ENCODE measurements at regions not wholly inside any gene's neighbourhood (a gene's known extent, or its start where the extent isn't known, plus 50 kb on each side); places are given as distances from the start of the nearest gene placed in this dataset.

GRCh38 chr1:5551274-5551975, 440.8 kb downstream of the NPHP4 start:
- no peak for TF ChIP-seq CTCF (IDR thresholded peaks at IDR 0.05)
- Mint-ChIP-seq H3K27ac (no peak overlapping the region), H3K27me3 (ENCODE audit: low read depth in 3 of 3) (peaks cover 2 to 6% (median 2%) of the 10 kb centered on the region in 3 donors), H3K4me3 (no peak overlapping the region), H3K9me3 (peaks cover 3 to 12% (median 7%) of the 10 kb centered on the region in 7 donors), H3K4me1 (no peaks in the 10 kb centered on the region), H3K36me3 (no peaks in the 10 kb centered on the region)
- H3K4me3 ChIP-seq (replicated peaks in 1 of 3; ENCODE audit: low read depth in 2 of 3, low read length in 3 of 3): no peak overlapping the region
- H3K79me2 ChIP-seq (ENCODE audit: insufficient read depth, low read length): no peaks in the 10 kb centered on the region
- no peak overlapping the region for H3K27ac ChIP-seq (ENCODE audit: low read depth in 1 of 2, low read length in 2 of 2)
- no peaks in the 10 kb centered on the region for H3K4me1 ChIP-seq (ENCODE audit: control insufficient read depth in 1 of 2, insufficient read depth in 2 of 2, low read length in 2 of 2)
- H3K27me3 ChIP-seq (ENCODE audit: control insufficient read depth in 2 of 2, insufficient read depth in 2 of 2, low read length in 2 of 2): no peaks in the 10 kb centered on the region
- 10% methylated on average over 5 of the region's 8 CpGs for WGBS (ENCODE audit: insufficient coverage)
- peaks cover 0 to 8% of the 10 kb centered on the region in 2 donors for H3K9me3 ChIP-seq (replicated peaks in 1 of 2; ENCODE audit: control insufficient read depth in 1 of 2, insufficient read depth in 1 of 2, low read length in 2 of 2)
- H2AFZ ChIP-seq (ENCODE audit: insufficient read depth, low read depth, low read length, poor library complexity, severe bottlenecking): no peak overlapping the region
- intact Hi-C loops (cut with micrococcal nuclease): no loop called here
- H4K20me1 ChIP-seq (ENCODE audit: insufficient read depth, low read length): no peaks in the 10 kb centered on the region
- no peak for DNase-seq
- no peak overlapping the region for H3K4me2 ChIP-seq (replicated peaks; ENCODE audit: extremely low read depth, low read length, poor library complexity, severe bottlenecking)
- no peak overlapping the region for H3K9ac ChIP-seq (ENCODE audit: insufficient read depth, low read length, poor library complexity, severe bottlenecking)
- H3K36me3 ChIP-seq (replicated peaks in 1 of 2; ENCODE audit: control insufficient read depth in 1 of 2, insufficient read depth in 2 of 2, low read length in 2 of 2): no peaks in the 10 kb centered on the region

- no peak for TF ChIP-seq CTCF (IDR thresholded peaks at IDR 0.05)
- Mint-ChIP-seq H3K27ac (no peak overlapping the region), H3K9me3 (peaks cover 0 to 10% (median 6%) of the 10 kb centered on the region in 7 donors), H3K27me3 (ENCODE audit: low read depth in 3 of 3) (peaks cover 2 to 6% (median 3%) of the 10 kb centered on the region in 3 donors), H3K4me3 (no peak overlapping the region), H3K36me3 (no peaks in the 10 kb centered on the region), H3K4me1 (no peaks in the 10 kb centered on the region)
- Histone ChIP-seq H3K4me1 (ENCODE audit: control insufficient read depth in 1 of 2, insufficient read depth in 2 of 2, low read length in 2 of 2) (no peaks in the 10 kb centered on the region), H3K36me3 (replicated peaks in 1 of 2; ENCODE audit: control insufficient read depth in 1 of 2, insufficient read depth in 2 of 2, low read length in 2 of 2) (no peaks in the 10 kb centered on the region), H3K9ac (ENCODE audit: insufficient read depth, low read length, poor library complexity, severe bottlenecking) (no peak overlapping the region), H3K79me2 (ENCODE audit: insufficient read depth, low read length) (no peaks in the 10 kb centered on the region), H2AFZ (ENCODE audit: insufficient read depth, low read depth, low read length, poor library complexity, severe bottlenecking) (no peak overlapping the region), H3K4me3 (replicated peaks in 1 of 3; ENCODE audit: low read depth in 2 of 3, low read length in 3 of 3) (no peak overlapping the region), H3K27me3 (ENCODE audit: control insufficient read depth in 2 of 2, insufficient read depth in 2 of 2, low read length in 2 of 2) (no peaks in the 10 kb centered on the region), H3K27ac (ENCODE audit: low read depth in 1 of 2, low read length in 2 of 2) (no peak overlapping the region), H3K4me2 (replicated peaks; ENCODE audit: extremely low read depth, low read length, poor library complexity, severe bottlenecking) (no peak overlapping the region), H4K20me1 (ENCODE audit: insufficient read depth, low read length) (no peaks in the 10 kb centered on the region), H3K9me3 (replicated peaks in 1 of 2; ENCODE audit: control insufficient read depth in 1 of 2, insufficient read depth in 1 of 2, low read length in 2 of 2) (peaks cover 0 to 8% of the 10 kb centered on the region in 2 donors)
- DNase-seq: no peak
- intact Hi-C loops (cut with micrococcal nuclease): no loop called here
These were observed 444.0 kb downstream of the NPHP4 start for GRCh38 chr1:5548266-5548665.
